Activated B cell treated with CpG ODN at 0.5 μM for 24 hours (primary cell): ENCODE measurements at regions not wholly inside any gene's neighbourhood (a gene's known extent, or its start where the extent isn't known, plus 50 kb on each side); places are given as distances from the start of the nearest gene placed in this dataset.
"Not testable (repeated sequence)": the region's sequence is repeated elsewhere in the genome, so short reads cannot be mapped to it uniquely, and the experiment has no call there.

Source experiments
- ATAC-seq: fragments of 200-7000 bp; cut with Tn5 transposase; one replicate; pipeline ENCODE4 v1.10.0; 2021; ENCODE audit warnings: low read depth, mild to moderate bottlenecking, moderate library complexity
- CTCF ChIA-PET: fragments of 350-600 bp; sonication (Branson Sonifier 250); formaldehyde crosslinking; loops from one replicate; lab custom pipeline; 2021; ENCODE audit warnings: antibody characterized with exemption; lab: Charles Lee
- POLR2A ChIA-PET: fragments of 350-600 bp; sonication (Branson Sonifier 250); formaldehyde crosslinking; loops from one replicate; lab custom pipeline; 2021; ENCODE audit warnings: antibody characterized with exemption; lab: Charles Lee
- DNase-seq: peaks from one replicate; pipeline ENCODE4 v3.0.0; 2022
- H3K27ac Mint-ChIP-seq: one replicate; pipeline ENCODE4 v1.8.0; 2020; ENCODE audit warnings: mixed read lengths
- H3K27me3 Mint-ChIP-seq: one replicate; pipeline ENCODE4 v1.8.0; 2021; ENCODE audit warnings: mixed read lengths
- H3K36me3 Mint-ChIP-seq: one replicate; pipeline ENCODE4 v1.8.0; 2021; ENCODE audit warnings: low read depth, mixed read lengths
- H3K4me1 Mint-ChIP-seq: one replicate; pipeline ENCODE4 v1.8.0; 2021; ENCODE audit warnings: mixed read lengths
- H3K4me3 Mint-ChIP-seq: one replicate; pipeline ENCODE4 v1.8.0; 2020; ENCODE audit warnings: mild to moderate bottlenecking, mixed read lengths
- H3K9me3 Mint-ChIP-seq: one replicate; pipeline ENCODE4 v1.8.0; 2020; ENCODE audit warnings: mixed read lengths
- intact Hi-C: fragments of 100-400 bp; cut with micrococcal nuclease; formaldehyde crosslinking; loops from one replicate; pipeline ENCODE4 v1.15.1; 2024
- TF ChIP-seq, protein P1 (sequence below): fragments of 200-600 bp; IDR thresholded peaks from one replicate; pipeline ENCODE4 v1.8.0; 2022; ENCODE audit warnings: antibody characterized with exemption, mild to moderate bottlenecking

- no peak overlapping the region for H3K4me3 Mint-ChIP-seq
- CTCF ChIA-PET = no interaction called here
- H3K27ac Mint-ChIP-seq = no peak overlapping the region
Observed at GRCh38 chr13:66237411-66238062, 992.6 kb downstream of the PCDH9 start.

DNA sequence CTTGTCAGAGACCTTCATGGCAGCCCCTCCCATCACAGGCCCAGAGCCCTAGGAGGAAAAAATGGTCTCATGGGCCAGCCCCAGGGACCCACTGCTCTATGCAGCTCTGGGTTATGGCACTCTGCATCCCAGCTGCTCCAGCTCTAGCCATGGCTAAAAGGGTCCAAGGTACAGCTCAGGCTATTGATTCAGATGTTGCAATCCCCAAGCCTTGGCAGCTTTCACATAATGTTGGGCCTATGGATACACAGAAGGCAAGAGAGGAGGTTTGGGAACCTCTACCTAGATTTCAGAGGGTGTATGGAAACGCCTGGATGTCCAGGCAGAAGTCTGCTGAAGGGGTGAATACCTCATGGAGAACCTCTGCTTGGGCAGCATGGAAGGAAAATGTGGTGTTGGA lies 996.0 kb downstream of the PCDH9 start:
- Mint-ChIP-seq H3K27me3 (no peaks in the 10 kb centered on the region), H3K27ac (no peak overlapping the region), H3K9me3 (peaks cover 3% of the 10 kb centered on the region), H3K36me3 (no peaks in the 10 kb centered on the region), H3K4me3 (no peak overlapping the region), H3K4me1 (no peaks in the 10 kb centered on the region)
- ChIA-PET POLR2A (no interaction called here), CTCF (no interaction called here)
- ATAC-seq (no peak), DNase-seq (no peak)
- TF ChIP-seq, protein P1, sequence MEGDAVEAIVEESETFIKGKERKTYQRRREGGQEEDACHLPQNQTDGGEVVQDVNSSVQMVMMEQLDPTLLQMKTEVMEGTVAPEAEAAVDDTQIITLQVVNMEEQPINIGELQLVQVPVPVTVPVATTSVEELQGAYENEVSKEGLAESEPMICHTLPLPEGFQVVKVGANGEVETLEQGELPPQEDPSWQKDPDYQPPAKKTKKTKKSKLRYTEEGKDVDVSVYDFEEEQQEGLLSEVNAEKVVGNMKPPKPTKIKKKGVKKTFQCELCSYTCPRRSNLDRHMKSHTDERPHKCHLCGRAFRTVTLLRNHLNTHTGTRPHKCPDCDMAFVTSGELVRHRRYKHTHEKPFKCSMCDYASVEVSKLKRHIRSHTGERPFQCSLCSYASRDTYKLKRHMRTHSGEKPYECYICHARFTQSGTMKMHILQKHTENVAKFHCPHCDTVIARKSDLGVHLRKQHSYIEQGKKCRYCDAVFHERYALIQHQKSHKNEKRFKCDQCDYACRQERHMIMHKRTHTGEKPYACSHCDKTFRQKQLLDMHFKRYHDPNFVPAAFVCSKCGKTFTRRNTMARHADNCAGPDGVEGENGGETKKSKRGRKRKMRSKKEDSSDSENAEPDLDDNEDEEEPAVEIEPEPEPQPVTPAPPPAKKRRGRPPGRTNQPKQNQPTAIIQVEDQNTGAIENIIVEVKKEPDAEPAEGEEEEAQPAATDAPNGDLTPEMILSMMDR = no peak
- intact Hi-C loops = no loop called here

More at GRCh38 chr13:66237411-66238062, 992.6 kb downstream of the PCDH9 start:
- Mint-ChIP-seq H3K4me1 (no peaks in the 10 kb centered on the region), H3K36me3 (no peaks in the 10 kb centered on the region), H3K27me3 (no peaks in the 10 kb centered on the region), H3K9me3 (peaks cover 3% of the 10 kb centered on the region)
- POLR2A ChIA-PET = no interaction called here
- TF ChIP-seq, protein P1 = no peak
- ATAC-seq (no peak), DNase-seq (no peak)
- intact Hi-C loops = no loop called here

- ATAC-seq, H3K27ac Mint-ChIP-seq, H3K36me3 Mint-ChIP-seq, H3K4me1 Mint-ChIP-seq, H3K9me3 Mint-ChIP-seq, H3K4me3 Mint-ChIP-seq, H3K27me3 Mint-ChIP-seq, DNase-seq, CTCF ChIA-PET, POLR2A ChIA-PET, intact Hi-C loops: not testable (repeated sequence)
Observed at GRCh38 chr13:66231958-66232357, 998.2 kb downstream of the PCDH9 start.

DNA sequence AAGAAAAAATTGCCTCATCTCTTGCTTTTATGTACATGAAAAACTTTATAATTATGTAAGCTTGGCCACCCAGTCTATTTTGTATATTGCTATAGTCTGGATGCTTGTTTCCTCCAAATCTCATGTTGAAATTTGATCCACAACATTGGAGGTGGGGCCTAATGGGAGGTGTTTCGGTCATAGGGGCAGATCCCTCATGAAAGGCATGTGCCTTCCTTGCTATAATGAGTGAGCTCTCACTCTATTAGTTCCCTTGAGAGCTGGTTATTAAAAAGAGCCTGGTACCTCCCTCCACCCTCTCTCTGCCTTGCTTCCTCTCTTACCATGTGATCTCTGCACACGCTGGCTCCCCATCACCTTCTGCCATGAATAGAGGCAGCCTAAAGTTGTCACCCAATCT lies 1005.1 kb downstream of the PCDH9 start:
- no peaks in the 10 kb centered on the region for H3K27me3 Mint-ChIP-seq
- no peak for ATAC-seq
- no peak overlapping the region for H3K27ac Mint-ChIP-seq
- TF ChIP-seq, protein P1 = no peak
- DNase-seq = no peak
- H3K4me3 Mint-ChIP-seq = no peak overlapping the region
- ChIA-PET POLR2A (no interaction called here), CTCF (no interaction called here)
- H3K9me3 Mint-ChIP-seq = no peaks in the 10 kb centered on the region
- no peaks in the 10 kb centered on the region for H3K4me1 Mint-ChIP-seq
- intact Hi-C loops = no loop called here
- no peaks in the 10 kb centered on the region for H3K36me3 Mint-ChIP-seq

DNA sequence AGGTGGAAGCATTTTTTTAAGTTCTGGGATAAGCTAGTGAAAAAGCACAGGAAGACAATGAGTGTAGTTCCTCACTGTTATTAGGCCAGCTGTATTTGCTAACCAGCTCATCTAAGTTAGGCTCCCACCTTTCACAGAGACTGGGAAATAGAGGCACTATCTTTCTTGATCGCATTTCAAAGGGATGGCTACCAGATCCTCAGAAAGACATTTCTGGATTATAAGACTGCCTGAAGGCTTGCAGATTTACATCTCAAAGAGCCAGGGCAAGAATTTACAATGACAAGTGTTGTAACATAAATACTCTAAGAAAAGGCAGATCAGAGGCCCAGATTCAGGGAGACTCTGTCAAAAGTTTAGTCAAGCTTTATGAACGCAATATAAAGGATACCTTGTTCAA lies 1005.5 kb downstream of the PCDH9 start:
- H3K27ac Mint-ChIP-seq = no peak overlapping the region
- no peaks in the 10 kb centered on the region for H3K36me3 Mint-ChIP-seq
- DNase-seq (no peak), ATAC-seq (no peak)
- TF ChIP-seq, protein P1 = no peak
- POLR2A ChIA-PET = no interaction called here
- no peaks in the 10 kb centered on the region for H3K4me1 Mint-ChIP-seq
- no peak overlapping the region for H3K4me3 Mint-ChIP-seq
- CTCF ChIA-PET = no interaction called here
- no peaks in the 10 kb centered on the region for H3K9me3 Mint-ChIP-seq
- no peaks in the 10 kb centered on the region for H3K27me3 Mint-ChIP-seq
- intact Hi-C loops = no loop called here

GRCh38 chr13:66222926-66223325 lies 1007.2 kb downstream of the PCDH9 start:
- Mint-ChIP-seq H3K4me1 (no peaks in the 10 kb centered on the region), H3K9me3 (no peaks in the 10 kb centered on the region), H3K27ac (no peak overlapping the region), H3K4me3 (no peak overlapping the region), H3K27me3 (no peaks in the 10 kb centered on the region), H3K36me3 (no peaks in the 10 kb centered on the region)
- DNase-seq = no peak
- ChIA-PET CTCF (no interaction called here), POLR2A (no interaction called here)
- TF ChIP-seq, protein P1 = no peak
- intact Hi-C loops = no loop called here
- no peak for ATAC-seq
